ENCODE measurements at regions not wholly inside any gene's neighbourhood (a gene's known extent, or its start where the extent isn't known, plus 50 kb on each side); places are given as distances from the start of the nearest gene placed in this dataset.

- no peak for TF ChIP-seq CTCF (IDR thresholded peaks at IDR 0.05; ENCODE audit: insufficient read depth, low read length, poor library complexity, severe bottlenecking)
- no peak for TF ChIP-seq EZH2phosphoT487 (conservative IDR thresholded peaks at IDR 0.05; ENCODE audit: low read length)
Observed at GRCh38 chr5:121581588-121581987, 270.1 kb upstream of the FTMT start.

Data from SU-DHL-6 (cell line).